ENCODE measurements at regions not wholly inside any gene's neighbourhood (a gene's known extent, or its start where the extent isn't known, plus 50 kb on each side); places are given as distances from the start of the nearest gene placed in this dataset.

GRCh38 chr11:121807051-121807450 lies 309.0 kb downstream of the BLID start:
- DNase-seq (no peak), ATAC-seq (no peak)
- Histone ChIP-seq H3K27ac (no peak overlapping the region), H3K36me3 (no peaks in the 10 kb centered on the region), H3K27me3 (no peaks in the 10 kb centered on the region), H3K4me3 (no peak overlapping the region), H3K9me3 (peaks cover 0 to 3% of the 10 kb centered on the region in 2 donors), H3K4me1 (no peaks in the 10 kb centered on the region)
- TF ChIP-seq CTCF (IDR thresholded peaks at IDR 0.05) = no peak
- intact Hi-C loops (cut with DNase I) = no loop called here

GRCh38 chr11:121802542-121802941 lies 313.5 kb downstream of the BLID start:
- no peak overlapping the region for H3K27ac ChIP-seq
- no peak for ATAC-seq
- intact Hi-C loops (cut with DNase I) = no loop called here

GRCh38 chr11:121801781-121802180 lies 314.2 kb downstream of the BLID start:
- Histone ChIP-seq H3K27me3 (no peaks in the 10 kb centered on the region), H3K27ac (no peak overlapping the region), H3K4me1 (no peaks in the 10 kb centered on the region), H3K4me3 (no peak overlapping the region), H3K9me3 (peaks cover 0 to 2% of the 10 kb centered on the region in 2 donors), H3K36me3 (no peaks in the 10 kb centered on the region)
- intact Hi-C loops (cut with DNase I) = no loop called here
- DNase-seq (no peak), ATAC-seq (no peak)
- TF ChIP-seq CTCF (IDR thresholded peaks at IDR 0.05) = no peak

More at GRCh38 chr11:121802542-121802941, 313.5 kb downstream of the BLID start:
- peak in 2 of 4 donors; percentile 85 to 93 for DNase-seq
- H3K4me1 ChIP-seq = no peaks in the 10 kb centered on the region
- H3K9me3 ChIP-seq = peaks cover 0 to 2% of the 10 kb centered on the region in 2 donors
- H3K36me3 ChIP-seq = no peaks in the 10 kb centered on the region
- no peaks in the 10 kb centered on the region for H3K27me3 ChIP-seq
- no peak for TF ChIP-seq CTCF (IDR thresholded peaks at IDR 0.05)
- no peak overlapping the region for H3K4me3 ChIP-seq

- intact Hi-C loops (cut with DNase I) = no loop called here
- Histone ChIP-seq H3K27ac (no peak overlapping the region), H3K9me3 (peaks cover 0 to 2% of the 10 kb centered on the region in 2 donors), H3K4me3 (no peak overlapping the region), H3K4me1 (no peaks in the 10 kb centered on the region), H3K27me3 (no peaks in the 10 kb centered on the region), H3K36me3 (no peaks in the 10 kb centered on the region)
- DNase-seq (no peak), ATAC-seq (no peak)
- TF ChIP-seq CTCF (IDR thresholded peaks at IDR 0.05) = no peak
Measured at GRCh38 chr11:121801394-121801748, 314.6 kb downstream of the BLID start.

GRCh38 chr11:121800731-121801393 lies 315.2 kb downstream of the BLID start:
- no peaks in the 10 kb centered on the region for H3K36me3 ChIP-seq
- no peaks in the 10 kb centered on the region for H3K4me1 ChIP-seq
- DNase-seq = peak in 1 of 4 donors; percentile 31
- no peak for TF ChIP-seq CTCF (IDR thresholded peaks at IDR 0.05)
- H3K4me3 ChIP-seq = no peak overlapping the region
- H3K27me3 ChIP-seq = no peaks in the 10 kb centered on the region
- ATAC-seq = no peak
- no peak overlapping the region for H3K27ac ChIP-seq
- intact Hi-C loops (cut with DNase I) = no loop called here
- H3K9me3 ChIP-seq = peaks cover 0 to 2% of the 10 kb centered on the region in 2 donors
